Limb (tissue), 2 donors: ENCODE measurements at regions not wholly inside any gene's neighbourhood (a gene's known extent, or its start where the extent isn't known, plus 50 kb on each side); places are given as distances from the start of the nearest gene placed in this dataset.
"Not testable (repeated sequence)": the region's sequence is repeated elsewhere in the genome, so short reads cannot be mapped to it uniquely, and the experiment has no call there.

Experiments
- DNase-seq, 2 donors: peaks; one replicate each; pipeline ENCODE4 v3.0.0-alpha.2; 2016; ENCODE audit errors: extremely low spot score in 2 of 2

GRCh38 chr11:71332447-71332846, 80.1 kb upstream of the SHANK2 start:
- DNase-seq, result no peak

- DNase-seq, result no peak
These were observed 79.7 kb upstream of the SHANK2 start for GRCh38 chr11:71332046-71332445.

- no peak for DNase-seq
These were observed 79.3 kb upstream of the SHANK2 start for GRCh38 chr11:71331631-71332030.

GRCh38 chr11:71330996-71331395, 78.6 kb upstream of the SHANK2 start:
- DNase-seq, result no peak

- no peak for DNase-seq
These were observed 78.0 kb upstream of the SHANK2 start for GRCh38 chr11:71330349-71330748.

- no peak for DNase-seq
These were observed 77.4 kb upstream of the SHANK2 start for GRCh38 chr11:71329786-71330185.

GRCh38 chr11:71329165-71329510, 76.8 kb upstream of the SHANK2 start:
- DNase-seq, result no peak

- no peak for DNase-seq
These were observed 75.0 kb upstream of the SHANK2 start for GRCh38 chr11:71327156-71328085.

- DNase-seq, result no peak
These were observed 74.1 kb upstream of the SHANK2 start for GRCh38 chr11:71326328-71326940.

- DNase-seq, result no peak
These were observed 73.3 kb upstream of the SHANK2 start for GRCh38 chr11:71325418-71326327.

GRCh38 chr11:71324788-71325417, 72.5 kb upstream of the SHANK2 start:
- no peak for DNase-seq

- no peak for DNase-seq
These were observed 71.6 kb upstream of the SHANK2 start for GRCh38 chr11:71323876-71324526.

- DNase-seq, result no peak
These were observed 70.6 kb upstream of the SHANK2 start for GRCh38 chr11:71322861-71323582.

- no peak for DNase-seq
These were observed 69.9 kb upstream of the SHANK2 start for GRCh38 chr11:71322192-71322735.

GRCh38 chr11:71321433-71322191, 69.2 kb upstream of the SHANK2 start:
- DNase-seq, result no peak

GRCh38 chr11:71316701-71317100, 64.3 kb upstream of the SHANK2 start:
- no peak for DNase-seq

GRCh38 chr11:71312616-71313015, 60.2 kb upstream of the SHANK2 start:
- DNase-seq, result not testable (repeated sequence)

- peak in 1 of 2 donors; percentile 1 for DNase-seq
These were observed 59.6 kb upstream of the SHANK2 start for GRCh38 chr11:71311928-71312510.
